ENCODE measurements at regions not wholly inside any gene's neighbourhood (a gene's known extent, or its start where the extent isn't known, plus 50 kb on each side); places are given as distances from the start of the nearest gene placed in this dataset.

- no peak for TF ChIP-seq CTCF (IDR thresholded peaks at IDR 0.05)
- TF ChIP-seq POLR2A (IDR thresholded peaks at IDR 0.05): no peak
Observed at GRCh38 chr10:78873413-78873812, 195.4 kb upstream of the ZMIZ1 start.

Measured in suprapubic skin (tissue), 3 donors.